NCI-H1930 (cell line): ENCODE measurements at regions not wholly inside any gene's neighbourhood (a gene's known extent, or its start where the extent isn't known, plus 50 kb on each side); places are given as distances from the start of the nearest gene placed in this dataset.

Experiments
- DNase-seq, 2 experiments: peaks; one replicate each; lab custom pipeline; 2025; lab: John Stamatoyannopoulos, UW

DNA sequence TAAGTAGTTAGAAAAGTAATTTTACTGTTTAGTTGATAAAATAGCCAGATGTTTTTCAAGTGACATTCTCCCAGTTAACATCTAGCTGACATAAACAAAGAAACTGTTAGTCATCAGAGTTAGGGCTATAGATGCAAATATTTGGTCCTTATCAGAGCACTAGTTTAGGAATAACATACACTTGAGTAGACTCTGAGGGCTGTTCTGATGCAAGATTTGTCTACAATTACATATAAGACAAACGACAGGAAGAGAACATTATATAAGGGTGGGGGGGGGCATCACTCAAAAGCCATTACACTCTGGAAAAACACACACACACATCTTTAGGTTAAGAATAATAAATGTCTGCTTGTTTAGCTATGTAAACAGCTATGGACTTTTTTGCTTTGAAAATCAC, 554.4 kb upstream of the LRRTM1 start:
- DNase-seq: no peak

DNA sequence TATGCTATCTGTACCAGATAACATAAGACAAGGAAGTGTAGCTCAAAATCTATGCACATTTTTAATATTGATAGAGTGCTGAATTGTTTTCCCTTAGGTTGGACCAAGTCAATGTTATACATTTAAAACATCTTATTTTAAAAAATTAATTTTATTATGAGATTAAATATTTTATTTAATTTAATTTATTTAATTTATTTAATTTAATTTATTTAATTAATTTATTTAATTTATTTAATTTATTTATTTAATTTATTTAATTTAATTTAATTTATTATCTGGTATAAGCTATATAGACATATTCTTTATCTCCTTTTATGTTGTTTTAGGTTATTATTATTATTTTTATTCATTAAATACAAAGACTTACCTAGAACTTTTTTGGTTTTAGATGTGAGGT, 551.7 kb upstream of the LRRTM1 start:
- DNase-seq: no peak

DNA sequence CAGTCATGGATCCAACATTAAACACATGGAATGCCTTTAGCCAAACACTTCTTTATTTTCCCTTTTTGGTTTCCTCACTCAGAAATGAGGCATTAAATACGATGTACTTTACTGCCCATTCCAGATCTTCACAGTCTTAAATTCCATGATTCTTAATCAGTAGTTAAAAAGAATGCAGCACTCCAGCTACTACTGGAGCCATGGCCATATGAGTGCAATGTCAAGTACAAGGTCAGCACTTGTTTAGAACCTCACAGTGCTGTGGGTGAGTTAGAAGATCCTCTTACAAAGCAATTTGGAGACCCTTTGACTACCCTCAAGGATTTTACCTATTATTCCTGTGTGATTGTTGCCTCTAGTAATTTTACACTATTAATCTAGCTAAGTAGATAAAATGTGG, 550.3 kb upstream of the LRRTM1 start:
- DNase-seq: no peak

DNA sequence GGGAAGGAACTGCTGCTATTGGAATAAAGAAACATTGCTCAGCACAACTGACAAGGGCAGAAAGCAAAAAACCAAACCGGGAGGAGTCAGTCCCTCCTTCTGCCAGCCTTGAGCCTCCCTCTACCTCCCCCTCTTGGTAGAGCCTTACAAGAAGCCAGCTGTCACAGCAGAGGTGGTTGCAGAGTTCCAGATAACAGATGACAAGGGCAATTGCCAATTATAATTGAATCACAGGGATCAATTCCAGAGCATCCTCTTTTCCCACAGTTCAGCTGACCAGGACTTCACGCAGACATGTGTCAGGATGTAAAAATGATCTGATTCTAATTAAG, 548.2 kb upstream of the LRRTM1 start:
- DNase-seq: no peak

DNA sequence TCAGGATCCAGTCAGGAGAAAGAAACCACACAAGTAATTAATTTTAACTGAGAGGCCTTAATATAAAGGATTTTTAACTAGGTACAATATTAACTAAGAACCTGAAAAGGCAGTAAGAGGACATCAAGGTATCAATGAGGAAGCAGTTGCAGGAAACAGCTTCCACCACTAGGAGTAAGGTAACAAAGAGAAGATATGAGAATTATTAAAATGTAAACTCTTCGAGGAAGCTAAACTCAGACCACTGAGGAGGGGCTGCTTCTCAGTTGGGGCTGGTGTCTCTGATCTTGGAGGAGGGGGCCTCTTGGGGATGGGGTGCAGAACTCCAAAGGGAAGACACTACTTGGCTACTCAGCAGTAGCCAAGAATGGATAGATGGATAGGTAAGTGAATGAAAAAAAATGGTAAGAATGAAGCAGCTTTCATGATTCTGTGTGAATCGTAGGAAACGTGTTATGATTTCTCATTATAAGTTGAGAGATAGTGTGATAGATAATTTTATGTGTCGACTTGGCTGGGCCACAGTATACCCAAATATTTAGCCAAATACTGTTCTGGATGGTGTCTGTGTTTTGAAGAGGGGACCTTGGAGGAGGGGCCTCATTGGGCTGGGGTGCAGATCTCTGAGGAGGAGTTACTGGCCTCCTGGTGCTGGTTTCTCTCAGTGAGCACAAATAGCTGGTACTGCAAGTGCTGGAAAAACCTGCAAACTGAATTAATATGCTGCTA, 547.7 kb upstream of the LRRTM1 start:
- no peak for DNase-seq

DNA sequence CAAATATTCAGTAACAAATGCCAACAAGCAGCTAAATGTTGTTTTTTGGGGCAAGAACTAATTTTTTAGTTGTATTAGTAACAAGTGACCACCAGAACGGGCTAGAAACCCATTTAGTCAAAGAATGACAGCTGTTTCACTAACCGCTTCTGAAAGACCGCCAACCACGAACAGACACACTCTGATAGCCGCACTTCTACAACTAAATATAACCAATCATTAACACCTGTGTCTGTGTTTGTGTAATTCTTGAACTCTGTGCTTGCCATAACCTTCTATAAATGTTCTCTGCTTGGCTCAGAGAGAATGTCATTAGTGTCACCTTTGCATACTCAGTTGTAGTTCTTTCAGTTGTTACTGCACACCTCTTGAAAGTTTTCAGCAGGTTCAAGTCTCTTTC, 526.3 kb upstream of the LRRTM1 start:
- DNase-seq: no peak

DNA sequence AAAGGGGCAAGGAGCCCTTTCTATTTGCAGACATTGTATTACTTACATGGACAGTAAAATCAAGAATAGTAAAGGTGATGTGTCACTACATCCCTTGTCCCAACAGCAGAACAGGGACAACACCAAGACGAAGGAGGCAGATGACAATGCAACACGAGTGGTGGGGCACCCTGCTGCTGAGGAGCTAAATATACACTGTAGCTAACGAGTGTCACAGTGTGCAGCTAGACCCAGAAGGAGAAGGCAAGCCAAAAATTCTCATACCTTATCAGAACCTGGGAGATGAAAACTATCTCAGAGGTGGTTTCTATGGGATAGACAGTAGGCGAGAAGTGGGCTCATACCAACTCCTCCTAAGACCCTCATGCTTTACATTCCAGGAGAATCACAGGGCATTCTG, 518.4 kb upstream of the LRRTM1 start:
- no peak for DNase-seq

DNA sequence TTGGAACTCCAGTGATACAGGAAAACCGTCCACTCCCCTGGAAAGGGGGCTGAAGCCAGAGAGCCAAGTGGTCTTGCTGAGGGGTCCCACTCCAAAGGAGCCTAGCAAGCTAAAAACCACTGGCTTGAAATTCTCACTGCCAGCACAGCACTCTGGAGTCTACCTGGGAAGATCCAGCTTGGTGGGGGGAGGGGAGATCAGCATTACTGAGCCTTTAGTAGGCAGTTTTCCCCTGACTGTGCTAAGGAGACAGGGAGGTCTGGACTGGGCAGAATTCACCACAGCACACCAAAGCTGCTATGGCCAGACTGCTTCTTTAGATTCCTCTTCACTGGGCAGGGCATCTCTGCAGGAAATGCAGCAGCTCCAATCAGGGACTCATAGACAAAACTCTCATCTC, 510.7 kb upstream of the LRRTM1 start:
- DNase-seq: no peak

DNA sequence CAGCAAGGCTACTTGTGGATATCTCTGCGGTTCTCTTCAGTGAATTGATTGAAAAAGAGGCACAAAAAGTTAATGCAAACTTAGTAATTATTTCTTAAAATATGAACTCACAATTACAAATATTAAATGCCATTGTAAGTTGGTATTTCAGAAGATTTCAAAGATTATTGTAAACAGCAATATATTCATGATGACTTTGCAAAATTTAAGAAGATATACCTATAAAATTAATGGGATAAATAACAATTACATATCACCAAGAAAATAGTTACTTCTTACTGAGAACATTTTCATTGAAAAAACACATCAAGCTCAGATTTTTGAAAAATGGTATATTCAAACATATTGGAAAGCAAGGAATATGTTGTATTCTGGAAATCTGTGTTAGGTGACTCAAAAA, 482.0 kb upstream of the LRRTM1 start:
- no peak for DNase-seq

DNA sequence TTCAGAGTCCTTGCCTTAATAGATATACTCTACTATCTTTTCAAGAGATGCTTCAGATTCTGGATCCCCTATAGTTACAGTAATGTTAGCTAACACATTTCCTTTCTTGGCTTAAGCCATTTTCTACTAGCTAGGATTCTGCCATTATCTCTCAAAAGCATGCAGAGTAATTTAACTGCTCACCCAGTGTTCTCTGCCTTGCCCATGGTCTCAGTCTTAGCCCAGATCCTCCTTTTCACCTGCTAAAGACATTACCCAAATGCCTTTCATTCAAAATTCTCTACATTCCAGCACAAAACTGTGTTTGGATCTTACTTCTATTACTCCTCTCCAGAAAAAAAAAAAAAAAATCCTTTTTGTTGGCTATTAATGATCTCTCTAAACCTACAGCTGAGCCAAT, 474.2 kb upstream of the LRRTM1 start:
- DNase-seq: no peak

DNA sequence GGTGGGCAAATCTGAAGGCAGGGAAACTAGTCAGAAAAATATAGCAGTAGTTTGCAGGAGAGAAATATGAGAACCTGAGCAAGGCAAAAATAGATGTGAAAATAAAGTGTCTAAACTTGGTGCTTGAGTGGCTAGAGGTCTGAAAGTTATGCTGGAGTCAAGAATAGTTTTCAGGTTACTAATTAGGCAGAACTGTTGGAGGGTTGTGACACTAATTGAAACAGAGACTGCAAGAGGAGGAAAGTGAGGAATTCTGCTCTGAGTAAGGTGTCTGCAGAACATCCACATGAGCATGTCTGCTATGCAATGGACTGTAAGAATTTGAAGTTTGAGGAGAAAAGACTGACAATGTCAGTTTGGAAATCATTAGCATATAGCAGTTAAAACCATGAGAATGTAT, 444.0 kb upstream of the LRRTM1 start:
- DNase-seq: no peak

DNA sequence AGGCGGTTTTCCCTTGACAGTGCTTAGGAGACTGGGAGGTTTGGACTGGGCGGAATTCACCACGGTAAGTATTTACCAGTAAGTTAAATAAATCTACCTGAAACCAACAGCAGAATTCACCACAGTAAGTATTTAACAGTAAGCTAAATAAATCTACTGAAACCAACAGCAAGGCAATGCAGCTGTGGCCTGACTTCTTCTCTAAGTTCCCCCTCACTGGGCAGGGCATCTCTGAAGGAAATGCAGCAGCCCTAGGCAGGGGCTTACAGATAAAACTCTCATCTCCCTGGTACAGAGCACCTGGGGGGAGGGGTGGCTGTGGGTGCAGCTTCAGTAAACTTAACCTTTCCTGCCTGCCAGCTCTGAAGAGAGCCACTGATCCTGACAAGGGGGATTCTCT, 432.5 kb upstream of the LRRTM1 start:
- DNase-seq: no peak

DNA sequence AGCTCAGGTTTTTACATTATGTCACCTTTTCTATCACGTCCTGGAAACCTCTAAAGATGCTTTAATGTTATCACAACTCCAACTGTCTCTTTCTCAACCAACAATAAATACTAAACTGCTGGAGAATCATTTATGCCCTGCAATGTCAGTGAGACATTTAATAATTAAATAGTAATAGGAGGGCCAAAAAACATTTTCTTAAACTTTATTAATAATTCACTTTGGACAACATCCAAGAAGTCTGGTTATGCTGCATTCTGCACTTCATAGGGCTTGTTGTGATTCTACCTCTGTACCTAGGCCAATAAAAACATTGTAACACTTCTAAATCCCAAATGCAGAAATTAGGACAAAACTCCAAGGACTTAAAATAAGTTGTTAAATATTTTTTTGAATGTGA, 420.4 kb upstream of the LRRTM1 start:
- no peak for DNase-seq

DNA sequence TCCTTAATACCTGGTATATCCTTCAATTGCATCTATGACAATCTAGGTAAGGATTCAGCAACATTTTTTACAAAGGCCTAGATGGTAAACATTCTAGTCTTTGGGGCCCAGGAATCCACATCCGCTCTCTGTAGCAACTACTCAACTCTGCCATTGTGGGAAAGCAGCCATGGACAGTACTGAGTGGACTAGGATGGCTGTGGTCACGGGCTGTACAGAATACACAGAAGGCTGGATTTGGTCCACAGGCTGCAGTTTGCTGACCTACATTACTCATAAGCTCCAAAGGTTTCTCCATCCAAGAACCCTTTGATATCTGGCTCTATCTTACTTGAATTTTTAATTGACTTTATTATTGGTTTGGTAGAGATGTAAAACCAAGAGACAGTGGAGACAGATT, 418.3 kb upstream of the LRRTM1 start:
- DNase-seq: no peak

DNA sequence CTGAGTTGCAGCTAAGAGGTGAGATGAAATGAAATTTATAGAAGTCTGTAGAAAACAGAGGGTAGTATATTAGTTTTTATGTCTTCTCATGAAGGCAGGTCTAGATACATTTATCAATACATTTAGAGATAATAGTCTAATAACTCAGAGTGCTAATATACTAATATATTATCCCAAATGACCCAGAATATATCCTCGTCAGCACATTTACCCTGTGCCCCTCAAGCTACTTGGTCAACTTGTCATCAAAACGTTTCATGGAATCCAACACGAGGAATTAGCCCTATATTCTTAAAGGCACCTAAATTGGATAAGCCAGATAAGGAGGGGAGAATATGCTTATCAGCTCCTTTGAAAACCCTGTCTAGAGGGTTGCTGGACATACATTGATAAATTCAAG, 415.1 kb upstream of the LRRTM1 start:
- no peak for DNase-seq

DNA sequence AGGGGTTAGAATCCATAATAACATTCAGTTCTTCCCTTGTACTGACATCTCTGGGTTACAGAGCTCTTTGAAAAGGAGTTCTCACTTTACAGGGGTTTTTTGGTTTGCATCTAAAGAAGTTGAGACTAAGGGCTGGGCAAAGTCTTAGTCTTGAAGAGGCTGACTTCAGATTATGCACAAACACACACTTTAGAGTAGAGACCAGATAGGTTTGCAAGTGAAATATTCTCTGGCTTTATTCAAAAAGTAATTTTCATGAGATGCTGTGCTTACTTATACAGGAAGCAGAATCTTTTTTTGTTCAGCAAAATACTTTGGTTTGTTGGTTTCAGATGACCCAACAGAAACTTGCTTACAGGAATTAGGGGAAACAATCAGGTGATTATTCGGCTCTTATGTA, 410.9 kb upstream of the LRRTM1 start:
- DNase-seq: no peak

DNA sequence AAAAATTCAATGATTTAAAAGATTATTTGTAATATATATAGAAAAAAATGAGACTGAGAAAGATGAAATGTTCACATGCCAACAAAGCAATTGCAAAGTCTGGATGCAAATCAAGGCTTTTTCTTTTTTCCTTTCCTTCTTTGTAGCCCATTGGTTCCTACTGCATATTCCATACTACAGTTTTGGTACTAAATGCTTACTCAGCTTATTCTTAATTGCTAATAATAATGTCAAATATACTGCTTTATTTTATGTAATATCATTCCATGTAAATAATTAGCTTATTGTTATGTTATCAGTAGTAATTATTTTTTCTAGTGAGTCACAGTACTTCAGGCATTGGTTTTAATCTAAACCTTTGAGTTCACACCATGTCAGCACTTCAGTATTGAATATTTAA, 407.4 kb upstream of the LRRTM1 start:
- no peak for DNase-seq

DNA sequence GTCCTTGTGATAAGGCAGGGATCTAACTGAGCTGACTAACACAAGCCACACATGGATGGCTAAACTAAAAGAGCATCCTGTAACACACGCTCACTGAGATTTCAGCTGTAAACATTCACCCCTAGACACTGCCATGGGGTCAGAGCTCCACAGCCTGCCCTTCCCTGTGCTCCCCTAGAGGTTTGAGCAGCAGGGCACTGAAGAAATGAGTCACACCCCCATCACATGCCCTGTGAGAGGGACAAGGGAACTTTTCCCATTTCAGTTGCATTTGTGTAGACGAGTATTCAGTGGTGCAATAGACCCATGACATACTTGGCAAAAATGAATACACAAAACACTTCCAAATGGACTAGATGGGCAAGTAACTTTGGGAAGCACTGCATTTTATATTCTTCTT, 402.4 kb upstream of the LRRTM1 start:
- no peak for DNase-seq

DNA sequence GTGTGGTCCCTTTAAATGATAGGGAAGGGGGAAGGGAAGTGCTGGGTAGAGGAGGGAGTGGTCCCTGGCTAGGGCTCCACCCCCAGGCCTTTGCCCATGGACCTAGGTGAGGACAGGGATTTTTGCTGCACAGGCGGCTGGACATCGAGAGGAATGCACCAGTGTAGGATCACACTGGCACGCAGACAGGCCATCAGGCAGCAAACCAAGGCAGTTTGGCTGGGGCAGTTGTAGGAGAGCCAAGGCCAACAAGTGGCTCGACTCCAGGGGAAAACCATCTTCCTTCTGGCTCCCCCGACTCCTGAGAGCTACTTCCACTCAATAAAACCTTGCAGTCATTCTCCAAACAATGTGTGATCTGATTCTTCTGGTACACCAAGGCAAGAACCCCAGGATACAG, 402.0 kb upstream of the LRRTM1 start:
- DNase-seq: no peak

DNA sequence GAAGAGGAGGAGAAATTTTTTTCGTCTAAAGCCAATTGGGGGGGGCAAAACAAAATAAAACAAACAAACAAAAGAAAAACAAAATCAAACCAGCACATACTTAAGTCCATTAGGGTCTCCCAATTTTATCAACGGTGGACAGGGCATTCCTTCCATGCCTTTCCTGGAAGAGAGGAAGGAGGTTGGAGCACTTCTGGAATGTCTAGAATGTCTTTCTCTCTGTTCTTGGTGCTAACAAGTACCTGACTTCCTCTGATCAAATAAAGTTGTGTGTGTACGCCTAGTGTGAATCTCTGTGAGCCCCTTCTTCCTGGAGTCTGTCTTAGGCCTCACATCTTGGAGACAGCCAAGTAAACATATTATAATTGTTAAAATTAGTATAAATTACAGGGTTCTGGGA, 399.0 kb upstream of the LRRTM1 start:
- no peak for DNase-seq

DNA sequence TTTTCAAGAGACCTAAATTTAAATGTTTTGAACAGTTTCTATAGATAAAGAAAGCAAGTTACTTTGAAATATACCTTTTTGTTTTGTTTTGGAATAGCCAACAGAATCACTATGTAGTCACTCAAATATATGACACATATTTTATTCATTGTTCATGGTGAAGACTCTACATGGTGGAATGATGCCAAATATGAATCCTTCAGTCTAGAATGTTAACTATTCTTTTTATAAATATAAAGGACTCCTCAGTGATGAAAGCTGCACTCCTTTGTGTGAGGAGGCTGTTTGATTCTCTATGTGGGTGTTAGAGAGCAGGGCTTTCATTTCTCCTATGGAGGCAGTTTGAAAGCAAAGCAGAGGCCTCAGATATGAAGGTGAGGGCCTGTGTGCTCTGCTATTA, 396.4 kb upstream of the LRRTM1 start:
- DNase-seq: no peak
